WI38 (cell line): ENCODE measurements at regions not wholly inside any gene's neighbourhood (a gene's known extent, or its start where the extent isn't known, plus 50 kb on each side); places are given as distances from the start of the nearest gene placed in this dataset.

Source experiments
- H3K4me3 ChIP-seq: 2 replicates; pipeline ENCODE4 v1.5.1; 2011; ENCODE audit warnings: low read depth, mild to moderate bottlenecking, control low read depth, low read length
- TF ChIP-seq, protein P1 (sequence below): IDR thresholded peaks from 2 replicates; pipeline ENCODE4 v1.5.1; 2012; ENCODE audit warnings: low read depth, mild to moderate bottlenecking, control low read depth, low read length

DNA sequence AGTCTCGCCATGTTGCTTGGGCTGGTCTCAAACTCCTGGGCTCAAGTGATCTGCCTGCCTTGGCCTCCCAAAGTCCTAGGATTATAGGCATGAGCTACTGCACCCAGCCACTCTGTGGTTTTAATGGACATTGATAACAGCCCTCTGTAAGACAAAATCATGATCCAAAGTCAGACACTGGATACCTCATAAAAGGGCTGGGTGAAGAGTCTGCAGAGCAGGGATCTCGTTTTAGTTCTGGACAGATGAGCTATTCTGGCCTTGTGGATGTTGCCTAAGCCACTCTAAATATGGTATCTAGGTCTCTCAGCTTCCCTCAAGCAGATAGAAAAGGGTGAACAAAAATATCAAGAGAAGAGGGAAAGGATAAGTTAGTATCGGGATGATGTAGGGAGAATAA, 133.4 kb upstream of the OSMR start:
- TF ChIP-seq, protein P1, sequence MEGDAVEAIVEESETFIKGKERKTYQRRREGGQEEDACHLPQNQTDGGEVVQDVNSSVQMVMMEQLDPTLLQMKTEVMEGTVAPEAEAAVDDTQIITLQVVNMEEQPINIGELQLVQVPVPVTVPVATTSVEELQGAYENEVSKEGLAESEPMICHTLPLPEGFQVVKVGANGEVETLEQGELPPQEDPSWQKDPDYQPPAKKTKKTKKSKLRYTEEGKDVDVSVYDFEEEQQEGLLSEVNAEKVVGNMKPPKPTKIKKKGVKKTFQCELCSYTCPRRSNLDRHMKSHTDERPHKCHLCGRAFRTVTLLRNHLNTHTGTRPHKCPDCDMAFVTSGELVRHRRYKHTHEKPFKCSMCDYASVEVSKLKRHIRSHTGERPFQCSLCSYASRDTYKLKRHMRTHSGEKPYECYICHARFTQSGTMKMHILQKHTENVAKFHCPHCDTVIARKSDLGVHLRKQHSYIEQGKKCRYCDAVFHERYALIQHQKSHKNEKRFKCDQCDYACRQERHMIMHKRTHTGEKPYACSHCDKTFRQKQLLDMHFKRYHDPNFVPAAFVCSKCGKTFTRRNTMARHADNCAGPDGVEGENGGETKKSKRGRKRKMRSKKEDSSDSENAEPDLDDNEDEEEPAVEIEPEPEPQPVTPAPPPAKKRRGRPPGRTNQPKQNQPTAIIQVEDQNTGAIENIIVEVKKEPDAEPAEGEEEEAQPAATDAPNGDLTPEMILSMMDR, result no peak
- no peak overlapping the region for H3K4me3 ChIP-seq

DNA sequence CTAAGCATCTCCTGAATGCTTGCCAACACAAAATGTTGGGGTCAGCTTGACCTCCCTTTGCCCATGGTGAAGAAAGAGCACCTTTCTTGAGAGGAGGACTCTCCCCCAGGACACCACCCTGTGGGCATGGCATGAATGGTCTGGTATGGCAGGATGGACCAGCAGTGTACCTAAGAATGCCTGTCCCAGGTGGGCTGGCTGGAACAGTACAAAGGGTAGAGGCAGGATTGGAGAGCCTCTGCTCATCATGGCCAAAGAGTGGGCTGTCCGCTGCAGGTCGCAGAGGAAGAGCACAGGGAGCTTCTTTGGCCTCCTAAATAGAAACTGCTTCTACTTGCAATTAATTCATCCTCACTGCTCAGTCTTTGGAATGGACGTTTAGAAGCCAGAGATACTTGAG, 131.6 kb upstream of the OSMR start:
- TF ChIP-seq, protein P1, result no peak

DNA sequence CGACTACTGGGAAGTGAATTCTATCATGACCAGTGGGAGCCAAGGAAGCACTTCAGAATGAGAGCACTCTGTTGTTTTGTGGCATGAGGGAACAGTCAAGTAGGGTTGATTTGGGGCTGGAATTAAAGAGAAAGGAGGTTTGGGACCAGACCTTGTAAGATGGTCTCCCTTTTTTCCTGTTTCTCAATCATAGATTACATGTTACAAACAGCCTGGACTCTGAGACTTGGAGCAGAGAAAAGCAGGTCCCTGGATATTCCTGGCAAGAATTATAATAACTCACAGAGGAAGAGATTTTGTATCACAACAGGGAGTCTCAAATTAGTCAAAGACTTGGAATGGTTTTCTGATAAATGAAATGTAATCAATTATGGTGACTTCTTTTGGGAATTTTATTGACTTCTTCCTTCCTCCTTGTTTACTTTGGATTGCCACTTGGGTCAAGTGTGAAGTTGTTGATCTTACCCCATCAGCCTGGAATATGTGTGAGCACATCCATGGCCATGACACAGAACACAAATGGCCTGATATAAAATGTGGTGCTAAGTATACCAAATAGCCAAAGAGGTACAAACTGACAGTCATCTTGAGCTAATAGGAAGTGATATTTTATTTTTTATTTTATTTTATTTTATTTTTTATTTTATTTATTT, 131.0 kb upstream of the OSMR start:
- no peak overlapping the region for H3K4me3 ChIP-seq
- TF ChIP-seq, protein P1, result no peak

More for the DNA sequence above, 131.6 kb upstream of the OSMR start:
- H3K4me3 ChIP-seq, result no peak overlapping the region

DNA sequence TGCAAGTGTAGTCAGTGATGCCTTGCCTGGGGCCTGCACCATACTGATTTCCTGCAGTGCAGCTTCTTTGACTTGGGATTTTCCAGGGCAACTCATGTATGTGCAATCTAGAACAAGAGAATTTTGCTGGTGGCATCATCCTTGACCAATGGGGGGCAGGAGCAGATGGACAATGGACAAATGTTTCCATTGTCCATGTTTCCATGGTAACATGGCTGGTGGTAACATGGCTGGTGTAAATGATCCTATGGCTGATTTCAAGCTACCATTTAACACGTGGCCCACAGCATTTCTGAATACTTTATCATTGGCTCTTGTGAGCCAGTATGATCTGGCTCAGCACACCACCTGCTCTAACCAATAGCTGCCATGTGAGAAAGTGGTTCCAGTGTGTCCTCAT, 130.1 kb upstream of the OSMR start:
- TF ChIP-seq, protein P1, result no peak
- H3K4me3 ChIP-seq, result no peak overlapping the region

DNA sequence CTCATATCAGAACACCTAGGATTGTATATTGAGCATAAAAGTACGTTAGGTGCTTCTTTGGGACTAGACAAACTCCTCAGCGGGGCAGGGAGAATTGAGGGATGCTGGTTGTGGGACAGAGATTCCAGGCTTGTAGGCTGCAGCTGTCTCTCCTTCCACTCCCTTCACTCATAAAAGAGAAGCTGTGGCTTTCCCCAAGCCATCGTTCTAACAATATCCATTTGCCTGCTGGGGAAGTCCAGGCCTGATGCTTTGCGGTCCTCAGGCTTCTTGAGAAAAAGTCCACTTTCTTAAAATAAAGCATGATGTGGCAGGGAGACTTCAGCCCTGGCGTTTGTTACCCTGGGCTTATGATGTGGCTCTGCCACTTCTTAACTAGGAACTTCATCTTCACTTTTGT, 129.3 kb upstream of the OSMR start:
- TF ChIP-seq, protein P1, result no peak
- no peak overlapping the region for H3K4me3 ChIP-seq

DNA sequence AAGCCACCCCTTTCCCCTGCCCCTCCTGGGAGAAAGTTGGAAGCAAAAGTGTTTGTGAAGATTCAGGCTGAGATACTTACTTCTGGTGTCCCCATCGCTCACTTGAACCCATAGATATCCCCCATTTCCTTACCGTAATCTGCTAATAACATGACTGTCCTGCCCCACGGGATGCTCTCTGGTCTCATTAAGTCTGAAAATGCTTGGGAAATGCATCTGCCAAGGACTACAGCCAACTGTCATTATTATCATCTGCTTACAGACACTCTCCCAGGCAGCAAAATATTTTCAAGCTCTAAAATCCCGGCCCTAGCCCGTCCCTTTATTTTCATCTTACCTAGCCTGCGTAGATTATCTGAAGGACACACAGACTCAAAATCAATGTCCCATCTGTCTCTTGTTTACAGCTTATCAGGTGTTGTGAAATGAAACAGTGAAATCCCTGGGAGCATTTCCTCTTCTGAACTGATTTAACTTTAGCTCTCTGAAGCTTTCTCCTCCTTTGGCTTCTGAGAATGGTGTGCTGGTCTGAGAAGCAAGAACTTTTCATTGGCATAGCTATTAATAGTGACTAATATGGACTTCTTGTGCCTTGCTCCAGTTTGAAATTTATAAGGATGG, 126.9 kb upstream of the OSMR start:
- no peak overlapping the region for H3K4me3 ChIP-seq
- TF ChIP-seq, protein P1, result no peak

DNA sequence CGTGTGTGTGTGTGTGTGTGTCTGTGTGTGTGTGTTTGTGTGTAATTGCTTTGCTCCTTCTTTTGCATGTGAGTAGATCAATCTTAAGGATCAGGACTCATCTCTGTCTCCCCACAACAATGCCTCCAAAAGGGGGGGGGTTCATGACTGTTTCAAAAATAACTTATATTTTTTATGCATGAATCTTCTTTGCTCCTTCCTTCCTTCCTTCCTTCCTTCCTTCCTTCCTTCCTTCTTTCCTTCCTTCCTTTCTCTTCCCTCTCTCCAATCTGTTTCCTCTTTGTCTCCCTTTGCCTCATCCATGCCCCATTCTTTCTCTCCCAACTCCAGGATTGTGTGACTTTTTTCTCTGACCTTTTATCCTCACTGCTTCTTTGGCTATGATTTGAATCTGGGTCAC, 126.4 kb upstream of the OSMR start:
- TF ChIP-seq, protein P1, result no peak
- H3K4me3 ChIP-seq, result no peak overlapping the region
